Left renal pelvis (tissue), 4 donors: ENCODE measurements at regions not wholly inside any gene's neighbourhood (a gene's known extent, or its start where the extent isn't known, plus 50 kb on each side); places are given as distances from the start of the nearest gene placed in this dataset.

ENCODE experiments used
- DNase-seq, 4 donors: peaks; one replicate each; pipeline ENCODE4 v3.0.0-alpha.2; 2013; ENCODE audit warnings: low read depth in 4 of 4, low spot score in 3 of 4

- DNase-seq: no peak
Observed at GRCh38 chr13:59542303-59542702, 621.4 kb downstream of the DIAPH3 start.

GRCh38 chr13:59543418-59543817, 620.3 kb downstream of the DIAPH3 start:
- DNase-seq: no peak

GRCh38 chr13:59545007-59545406, 618.7 kb downstream of the DIAPH3 start:
- no peak for DNase-seq

- DNase-seq: no peak
Observed at GRCh38 chr13:59546178-59546577, 617.5 kb downstream of the DIAPH3 start.

- DNase-seq: no peak
Observed at GRCh38 chr13:59547950-59548349, 615.8 kb downstream of the DIAPH3 start.

GRCh38 chr13:59562924-59563323, 600.8 kb downstream of the DIAPH3 start:
- no peak for DNase-seq

- no peak for DNase-seq
Observed at GRCh38 chr13:59566561-59566960, 597.2 kb downstream of the DIAPH3 start.

- no peak for DNase-seq
Observed at GRCh38 chr13:59568306-59568705, 595.4 kb downstream of the DIAPH3 start.

GRCh38 chr13:59570204-59570603, 593.5 kb downstream of the DIAPH3 start:
- no peak for DNase-seq

- no peak for DNase-seq
Observed at GRCh38 chr13:59584101-59584500, 579.6 kb downstream of the DIAPH3 start.

- no peak for DNase-seq
Observed at GRCh38 chr13:59584761-59585670, 578.7 kb downstream of the DIAPH3 start.

- no peak for DNase-seq
Observed at GRCh38 chr13:59587030-59587429, 576.7 kb downstream of the DIAPH3 start.

- DNase-seq: peak in 1 of 4 donors; percentile 7
Observed at GRCh38 chr13:59587971-59588716, 575.6 kb downstream of the DIAPH3 start.

- no peak for DNase-seq
Observed at GRCh38 chr13:59588717-59589067, 575.0 kb downstream of the DIAPH3 start.

GRCh38 chr13:59601993-59602392, 561.7 kb downstream of the DIAPH3 start:
- DNase-seq: no peak

GRCh38 chr13:59603646-59604045, 560.1 kb downstream of the DIAPH3 start:
- DNase-seq: no peak

GRCh38 chr13:59607172-59607571, 556.6 kb downstream of the DIAPH3 start:
- DNase-seq: no peak

- DNase-seq: no peak
Observed at GRCh38 chr13:59607780-59608233, 555.9 kb downstream of the DIAPH3 start.

- DNase-seq: no peak
Observed at GRCh38 chr13:59609421-59609820, 554.3 kb downstream of the DIAPH3 start.
